GM21515 (cell line): ENCODE measurements at regions not wholly inside any gene's neighbourhood (a gene's known extent, or its start where the extent isn't known, plus 50 kb on each side); places are given as distances from the start of the nearest gene placed in this dataset.
"Not testable (repeated sequence)": the region's sequence is repeated elsewhere in the genome, so short reads cannot be mapped to it uniquely, and the experiment has no call there.

Source experiments
- ATAC-seq: cut with Tn5 transposase; IDR thresholded peaks from one replicate; pipeline ENCODE4 v1.9.1; 2021; ENCODE audit not compliant: unreplicated experiment

DNA sequence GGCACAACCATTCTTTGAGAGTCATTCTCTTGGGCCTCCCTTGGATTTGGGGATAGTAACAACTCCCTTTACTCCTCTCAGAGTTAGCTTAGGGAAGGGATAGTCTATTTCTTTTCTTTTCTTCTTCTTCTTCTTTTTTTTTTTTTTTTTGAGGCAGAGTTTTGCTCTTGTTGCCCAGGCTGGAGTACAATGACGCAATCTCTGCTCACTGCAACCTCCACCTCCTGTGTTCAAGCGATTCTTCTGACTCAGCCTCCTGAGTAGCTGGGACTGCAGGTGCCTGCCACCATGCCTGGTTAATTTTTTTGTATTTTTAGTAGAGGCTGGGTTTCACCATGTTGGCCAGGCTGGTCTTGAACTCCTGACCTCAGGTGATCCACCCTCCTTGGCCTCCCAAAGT lies 465.8 kb downstream of the PLCL1 start:
- not testable (repeated sequence) for ATAC-seq

DNA sequence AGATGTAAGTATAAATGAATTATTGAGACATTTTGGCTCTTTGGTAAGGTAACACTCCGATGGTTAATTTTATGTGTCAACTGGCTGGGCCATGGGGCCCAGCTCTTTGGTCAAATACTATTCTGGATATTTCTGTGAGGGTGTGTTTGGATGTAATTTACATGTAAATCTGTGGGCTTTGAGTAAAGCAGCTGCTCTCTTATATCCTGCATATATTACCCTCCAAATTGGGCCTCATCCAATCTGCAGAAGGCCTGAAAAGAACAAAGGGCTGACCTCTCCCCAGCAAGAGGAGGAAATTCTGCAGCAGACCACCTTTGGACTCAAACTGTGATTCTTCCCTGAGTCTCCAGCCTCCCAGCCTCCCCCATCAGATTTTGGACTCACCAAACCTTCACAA lies 464.1 kb downstream of the PLCL1 start:
- ATAC-seq = no peak

DNA sequence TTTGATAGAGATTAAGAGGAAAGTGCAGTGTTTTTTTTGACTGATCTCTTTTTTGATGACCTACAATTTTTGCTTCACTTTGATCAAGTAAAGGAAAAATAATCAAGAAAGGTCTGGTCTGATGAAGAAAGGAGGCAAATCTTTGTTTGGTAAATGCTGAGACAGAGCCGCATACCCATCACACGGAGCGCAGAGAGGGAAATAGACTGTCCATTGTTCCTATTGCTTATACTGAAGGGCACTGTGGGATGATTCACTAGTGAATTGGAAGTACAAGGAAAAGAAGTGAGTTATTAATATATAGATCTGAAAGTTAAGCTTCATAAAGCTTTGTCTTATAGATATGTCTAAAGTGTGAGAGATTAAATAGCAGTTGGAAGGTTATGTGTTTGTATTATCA lies 455.1 kb downstream of the PLCL1 start:
- no peak for ATAC-seq

DNA sequence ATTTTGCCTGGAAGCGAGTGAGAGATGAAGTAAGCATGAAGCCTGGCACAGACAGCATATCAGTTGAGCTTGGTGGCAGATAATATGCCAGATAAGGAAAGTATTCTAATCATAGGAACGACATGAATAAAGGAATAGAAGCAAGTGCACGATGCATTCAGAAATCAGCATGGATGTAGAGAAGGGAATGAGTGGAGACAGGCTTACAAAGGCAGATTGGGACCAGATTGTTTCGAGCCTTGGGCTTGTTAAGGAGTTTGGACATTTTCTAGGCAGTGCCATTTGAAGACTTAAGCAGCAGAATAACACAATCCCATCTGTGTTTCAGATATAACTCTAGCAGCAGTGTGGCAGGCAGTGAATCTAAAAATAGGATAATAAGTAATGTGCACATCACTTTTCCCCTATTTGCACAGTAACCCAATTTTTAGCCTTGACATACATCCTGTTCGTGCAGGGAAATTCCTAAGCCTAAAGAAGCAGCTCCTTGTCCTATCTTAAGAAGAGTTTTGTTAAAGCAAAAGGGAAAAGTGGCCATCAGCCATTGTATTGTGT lies 450.2 kb downstream of the PLCL1 start:
- ATAC-seq = no peak

DNA sequence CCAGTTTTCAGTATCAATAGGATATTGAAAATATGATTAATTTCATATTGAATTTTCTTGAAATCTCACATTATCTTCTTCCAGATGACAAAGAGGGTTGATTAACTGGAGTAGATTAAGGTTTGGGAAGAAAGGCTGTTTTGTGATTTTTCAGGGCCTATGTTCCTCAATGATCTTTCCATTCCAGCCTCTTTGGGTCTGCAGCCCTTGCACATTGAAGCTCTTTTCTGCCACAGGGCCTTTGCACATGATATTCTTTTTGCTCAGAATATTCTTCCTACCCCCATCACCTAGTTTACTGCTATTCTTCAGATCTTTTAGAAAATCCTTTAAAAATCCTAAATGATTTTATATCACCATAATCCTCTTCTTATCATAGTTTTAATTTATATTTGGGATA lies 449.6 kb downstream of the PLCL1 start:
- ATAC-seq = no peak

DNA sequence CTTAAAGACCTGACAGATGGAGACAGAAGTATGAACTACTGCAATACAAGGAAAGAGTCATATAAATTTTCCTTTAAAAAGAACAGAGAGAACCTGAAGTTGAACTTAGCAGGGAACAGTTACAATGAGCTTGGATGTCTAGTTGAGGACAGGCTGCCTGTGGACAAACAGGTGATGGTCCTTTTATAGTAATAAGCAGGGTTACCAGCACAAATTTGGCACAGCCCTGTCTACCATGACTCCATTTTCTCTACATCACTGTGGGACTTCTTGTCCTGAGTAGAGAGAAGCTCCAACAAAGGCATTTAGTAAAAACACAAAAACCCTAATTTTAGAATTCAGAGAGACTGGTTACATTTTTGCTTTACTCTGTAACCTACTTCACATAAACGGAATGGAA lies 448.1 kb downstream of the PLCL1 start:
- ATAC-seq = no peak

DNA sequence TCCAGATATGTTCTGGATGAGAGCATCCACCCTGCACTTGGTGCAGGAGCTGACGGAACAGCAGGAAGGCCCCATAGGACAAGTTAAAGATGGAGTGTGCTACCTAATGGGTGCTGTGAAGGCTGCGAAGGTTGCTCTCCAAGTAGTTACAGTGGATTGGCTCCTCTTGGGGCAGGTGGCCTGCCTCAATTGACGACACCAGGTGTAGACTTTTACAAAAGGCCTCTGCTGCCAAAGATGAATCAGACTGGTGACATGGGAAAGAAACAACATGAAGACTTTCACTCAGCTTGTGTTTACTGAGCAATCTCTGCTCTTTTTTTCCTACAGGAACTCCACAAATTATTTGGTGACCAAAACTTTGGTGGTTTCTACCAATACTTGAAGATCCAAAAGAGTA lies 437.7 kb downstream of the PLCL1 start:
- no peak for ATAC-seq

DNA sequence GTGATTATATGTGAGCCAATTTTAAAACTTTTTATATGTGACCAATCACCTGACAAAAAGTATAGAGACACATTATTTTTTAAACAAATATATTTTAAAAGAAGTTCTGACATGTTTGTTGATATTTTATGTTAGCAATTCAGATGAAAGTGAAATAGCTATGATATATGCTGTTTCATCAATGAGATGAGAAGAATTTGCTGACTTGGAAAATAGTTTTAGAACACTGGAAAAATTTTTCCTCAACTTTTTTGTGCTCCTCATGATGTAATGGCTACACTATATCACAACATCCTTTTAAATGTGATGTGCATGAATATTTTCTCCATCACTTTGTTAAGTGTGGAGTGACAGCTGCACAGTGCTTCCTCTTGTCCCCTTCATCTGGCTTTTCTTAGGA lies 434.0 kb downstream of the PLCL1 start:
- ATAC-seq = no peak

DNA sequence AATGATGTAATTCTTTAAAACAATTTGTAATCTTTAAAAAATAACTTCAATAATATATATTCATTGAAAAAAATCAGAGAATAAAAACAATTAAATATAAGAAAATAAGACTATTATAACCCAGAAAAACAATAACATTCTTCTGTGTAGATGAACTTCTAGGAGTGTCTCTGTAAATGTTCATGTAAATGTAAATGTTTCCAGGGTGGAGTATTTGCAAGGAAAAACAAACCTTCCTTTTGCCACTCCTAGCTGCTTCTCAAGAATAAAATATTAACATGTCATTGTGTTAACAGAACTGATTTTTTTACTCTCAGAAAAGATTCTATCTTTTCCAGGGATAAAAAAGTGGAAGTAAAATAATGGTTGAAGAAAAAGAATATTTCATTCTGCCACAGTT lies 431.9 kb downstream of the PLCL1 start:
- ATAC-seq = no peak

DNA sequence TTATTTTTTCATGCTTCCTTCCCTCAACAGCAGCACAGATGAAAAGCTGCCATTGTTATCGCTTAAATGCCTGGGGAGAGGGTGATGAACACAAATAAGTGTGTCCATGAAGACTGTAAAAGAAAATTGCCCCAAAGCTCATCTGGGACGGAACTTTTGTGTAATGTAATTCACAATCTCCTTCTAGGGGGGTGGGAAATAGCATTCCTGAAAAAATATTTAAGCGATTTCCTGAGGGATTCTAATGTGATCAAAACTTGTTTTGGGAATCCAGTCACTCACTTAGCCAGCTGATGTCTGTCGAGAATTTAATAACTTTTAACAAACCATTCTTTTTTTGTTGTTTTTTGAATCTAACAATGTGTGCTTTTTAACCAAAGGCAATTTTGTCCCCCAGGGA lies 427.9 kb downstream of the PLCL1 start:
- no peak for ATAC-seq

DNA sequence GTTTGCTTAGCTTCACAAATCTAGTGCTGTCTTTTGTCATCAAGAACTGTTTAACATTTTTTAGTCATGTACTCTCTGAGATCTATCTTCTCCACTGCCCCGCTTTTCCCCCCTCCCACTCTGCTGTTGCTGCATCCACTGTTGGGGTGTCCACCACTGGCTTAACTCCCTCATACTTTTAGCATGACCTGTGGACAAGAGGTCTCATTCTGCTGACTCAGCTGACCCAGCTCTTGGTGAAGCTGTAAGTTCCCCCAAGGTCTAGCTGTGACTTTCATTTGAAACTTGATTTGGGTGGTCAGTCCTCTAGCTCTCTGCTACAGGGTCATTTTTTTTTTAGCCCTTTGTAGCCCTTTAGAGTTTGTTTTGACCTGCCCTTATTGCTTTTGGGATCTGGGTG lies 427.2 kb downstream of the PLCL1 start:
- no peak for ATAC-seq

DNA sequence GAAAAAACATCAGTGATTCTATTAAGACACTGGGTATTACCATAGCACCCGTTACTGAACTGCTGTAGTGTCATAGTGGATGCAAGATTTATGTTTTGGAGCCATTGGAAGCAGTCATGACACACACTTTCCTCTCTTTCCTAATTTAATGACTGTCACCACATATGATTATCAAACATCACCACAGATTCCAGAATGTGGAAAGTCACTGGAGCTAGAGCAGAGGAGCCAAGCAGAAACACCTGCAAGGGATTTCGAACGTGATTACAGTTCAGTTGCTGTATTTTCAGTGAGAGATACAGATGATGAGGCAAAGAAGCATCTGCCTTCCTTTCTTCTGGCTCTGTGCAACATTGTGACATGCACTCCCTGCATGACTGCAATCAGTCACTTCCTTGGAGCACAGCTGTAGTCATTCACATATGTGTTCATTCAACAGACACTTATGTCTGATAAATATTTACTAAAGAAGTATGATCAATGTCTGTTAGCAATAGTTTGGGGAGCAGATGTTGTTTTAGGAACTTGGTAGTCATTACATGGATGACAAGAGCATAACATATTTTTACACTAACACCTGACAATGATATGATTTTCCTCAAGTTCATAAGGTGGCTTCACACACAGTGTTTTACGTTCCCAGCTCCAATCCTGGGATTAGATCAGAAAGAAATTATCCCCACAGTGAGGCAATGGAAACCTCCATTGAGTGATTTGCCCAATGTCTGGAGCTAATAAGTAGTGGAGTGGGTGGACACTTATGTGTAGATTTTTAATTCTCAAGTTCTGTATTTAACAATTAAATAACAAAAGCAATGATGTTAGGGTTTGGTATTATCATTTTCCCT lies 416.6 kb downstream of the PLCL1 start:
- no peak for ATAC-seq

DNA sequence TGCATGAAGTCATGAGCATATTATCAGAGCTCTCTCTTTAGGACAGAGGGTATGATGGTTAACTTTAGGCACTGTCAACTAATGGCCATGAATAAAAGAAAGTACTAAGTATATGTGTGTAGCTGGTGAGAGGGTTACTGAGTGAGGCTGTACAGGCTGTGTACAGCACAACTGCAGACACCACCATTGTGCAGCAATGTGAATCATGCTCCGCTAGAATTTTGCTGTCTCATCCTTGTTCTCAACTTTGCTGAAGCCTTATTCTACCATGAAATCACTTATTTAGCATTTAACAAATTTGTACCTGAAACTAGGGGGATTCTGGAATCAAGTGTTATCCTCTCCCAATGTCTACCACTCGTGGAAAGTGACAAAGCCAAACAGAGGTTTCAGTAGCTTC lies 414.9 kb downstream of the PLCL1 start:
- no peak for ATAC-seq

DNA sequence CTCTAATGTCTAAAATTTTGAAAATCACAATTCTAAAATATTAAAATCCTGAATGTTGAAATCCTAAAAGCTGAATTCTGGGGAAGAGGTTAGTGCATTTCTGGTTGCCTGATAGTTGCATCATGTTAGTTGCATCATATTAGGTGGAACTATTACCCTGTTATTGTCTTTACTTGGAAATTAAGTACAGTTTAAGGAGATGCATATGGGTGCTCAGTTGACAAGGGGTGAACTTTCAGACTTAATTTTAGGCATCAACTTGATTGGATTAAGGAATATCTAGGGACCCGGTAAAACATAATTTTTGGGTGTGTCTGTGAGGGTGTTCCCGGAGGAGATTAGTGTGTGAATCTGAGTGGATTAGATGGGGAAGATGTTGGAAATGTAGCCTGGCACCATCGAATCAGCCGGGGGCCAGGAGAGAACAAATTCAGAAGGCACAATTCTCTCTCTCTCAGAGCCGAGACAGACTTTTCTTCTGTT lies 409.8 kb downstream of the PLCL1 start:
- no peak for ATAC-seq

DNA sequence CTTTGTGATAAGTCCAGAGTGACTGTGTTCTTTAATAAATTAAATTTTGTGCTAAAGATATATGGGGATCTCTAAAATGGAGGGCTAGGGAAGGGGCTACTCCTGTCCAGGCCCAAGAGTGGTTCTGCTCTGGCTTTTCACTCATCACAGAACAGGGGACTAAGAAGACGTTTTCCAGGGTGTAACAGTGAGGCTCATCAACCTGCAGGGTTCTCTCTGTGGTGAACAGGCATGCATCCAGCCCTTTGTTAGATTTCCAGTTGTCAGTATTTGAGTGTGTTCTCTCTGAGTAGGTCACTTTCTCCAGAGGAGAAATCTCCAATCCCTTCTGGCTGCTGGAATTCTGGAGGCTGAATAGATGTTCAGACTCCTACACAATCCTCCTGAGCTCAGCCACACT lies 408.9 kb downstream of the PLCL1 start:
- no peak for ATAC-seq

DNA sequence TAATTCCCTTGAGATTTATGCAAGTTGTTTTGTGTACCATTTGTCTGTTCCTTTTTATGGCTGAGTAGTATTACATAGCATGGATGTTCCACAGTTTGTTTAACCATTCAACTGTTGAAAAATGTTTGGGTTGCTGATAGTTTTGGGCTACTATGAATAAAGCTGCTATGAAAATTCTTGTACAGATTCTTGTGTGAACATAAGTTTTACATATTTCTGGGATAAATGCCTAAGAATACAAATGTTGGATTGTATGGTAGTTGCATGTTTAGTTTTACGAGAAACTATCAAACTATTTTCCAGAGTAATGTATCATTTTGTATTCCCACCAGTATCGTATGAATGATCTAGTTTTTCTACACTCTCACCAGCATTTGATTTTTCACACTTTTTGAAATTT lies 407.3 kb downstream of the PLCL1 start:
- ATAC-seq = no peak

DNA sequence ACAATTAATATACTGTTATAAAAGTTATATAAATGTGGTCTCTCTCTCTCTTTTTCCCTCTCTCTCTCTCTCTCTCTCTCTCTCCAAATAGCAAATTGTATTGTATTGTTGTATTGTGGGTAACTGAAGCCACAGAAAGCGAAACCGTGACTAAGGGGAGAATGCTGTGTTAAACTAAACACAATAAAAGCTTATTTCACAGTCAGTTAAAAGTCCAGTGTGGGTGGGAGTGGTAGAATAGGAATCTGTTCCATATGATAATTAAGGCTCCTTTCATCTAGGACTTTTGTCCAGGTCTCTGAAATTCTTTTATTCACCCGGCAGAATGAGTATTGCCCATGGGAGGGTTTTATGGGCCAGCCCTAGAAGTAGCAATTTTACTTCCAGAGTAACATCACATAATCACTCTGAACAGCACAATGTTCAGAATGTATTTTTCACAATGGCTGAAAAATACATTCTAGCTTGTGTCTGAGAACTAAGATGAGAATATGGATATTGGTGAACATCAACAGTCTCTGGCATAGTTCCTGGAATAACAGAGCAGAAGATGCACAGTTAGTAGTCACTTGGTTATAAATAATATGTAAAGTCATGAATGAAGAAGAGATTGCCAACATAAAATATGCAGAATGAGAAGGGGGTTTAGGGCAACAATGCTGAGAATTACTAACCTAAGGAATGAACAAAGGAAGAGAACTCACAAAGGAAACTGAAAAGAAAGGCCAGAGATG lies 399.1 kb downstream of the PLCL1 start:
- ATAC-seq = no peak
